ENCODE measurements at regions not wholly inside any gene's neighbourhood (a gene's known extent, or its start where the extent isn't known, plus 50 kb on each side); places are given as distances from the start of the nearest gene placed in this dataset.

DNA sequence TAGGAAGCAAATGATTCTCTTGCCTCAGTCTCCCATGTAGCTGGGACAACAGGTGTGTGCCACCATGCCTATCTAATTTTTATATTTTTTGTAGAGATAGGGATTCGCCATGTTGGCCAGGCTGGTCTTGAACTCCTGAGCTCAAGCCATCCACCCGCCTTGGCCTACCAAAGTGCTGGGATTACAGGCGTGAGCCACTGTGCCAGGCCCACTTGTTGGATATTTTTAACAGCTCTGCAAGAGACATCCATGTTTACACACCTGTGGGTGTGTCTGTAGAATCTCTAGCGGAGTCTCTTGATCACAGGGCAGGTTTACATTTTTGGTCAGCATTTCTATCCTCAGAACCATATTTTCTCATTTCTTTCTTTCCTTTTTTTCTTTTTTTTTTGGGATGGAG, 53.1 kb upstream of the ZFP64 start:
- peaks cover 19% of the 10 kb centered on the region for H3K4me1 Mint-ChIP-seq
- H3K9me3 Mint-ChIP-seq = no peaks in the 10 kb centered on the region
- H3K27me3 Mint-ChIP-seq = no peaks in the 10 kb centered on the region
- H3K27ac Mint-ChIP-seq = no peak overlapping the region
- H3K36me3 Mint-ChIP-seq = peaks cover 1% of the 10 kb centered on the region
- H3K4me3 Mint-ChIP-seq = no peak overlapping the region

DNA sequence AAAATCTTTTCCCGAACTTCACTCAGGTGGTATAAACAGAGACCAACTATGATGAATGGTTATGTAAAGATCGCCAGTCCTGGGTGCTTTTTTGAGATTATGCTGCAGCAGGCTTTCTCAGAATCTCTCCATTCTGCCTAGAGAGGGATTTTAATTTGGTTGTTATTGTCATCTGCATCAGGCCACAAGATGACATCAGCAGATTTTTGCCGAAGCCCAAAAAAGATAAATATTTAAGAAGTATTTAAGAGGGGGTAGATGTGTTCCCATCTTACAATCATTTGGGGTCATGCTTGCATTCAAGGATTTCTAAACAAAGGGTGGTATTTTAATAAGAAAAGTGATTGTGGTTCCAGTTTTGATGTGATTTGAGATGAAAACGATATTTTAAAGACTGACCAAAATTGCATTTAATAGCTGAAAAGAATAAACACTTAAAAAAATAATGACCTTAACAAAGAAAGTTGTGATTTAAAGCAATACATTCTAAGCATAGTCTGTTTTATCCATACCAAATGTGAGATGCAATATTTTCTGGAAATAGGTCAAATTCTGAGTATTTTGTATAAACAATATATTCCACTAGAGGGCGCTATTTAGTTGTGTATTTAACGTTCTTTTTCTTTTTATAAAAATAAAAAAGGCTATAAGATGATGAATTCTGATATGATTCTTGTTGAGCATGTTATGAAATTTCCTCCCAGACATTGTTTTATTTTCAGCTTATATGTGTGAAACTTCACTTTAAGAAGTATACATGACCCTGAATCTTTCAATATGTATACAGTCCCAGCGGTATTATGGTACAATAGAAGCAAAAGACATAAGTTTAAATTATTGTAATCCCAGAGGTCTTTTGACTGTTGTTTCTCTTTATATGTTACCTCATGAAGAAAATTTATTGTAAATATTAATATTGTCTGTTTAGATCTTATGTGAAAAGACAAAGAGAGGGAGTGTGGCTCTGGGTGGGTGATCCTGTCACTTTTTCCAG, 51.0 kb upstream of the ZFP64 start:
- Mint-ChIP-seq H3K4me3 (no peak overlapping the region), H3K27ac (no peak overlapping the region), H3K27me3 (no peaks in the 10 kb centered on the region), H3K4me1 (peaks cover 19% of the 10 kb centered on the region), H3K9me3 (no peaks in the 10 kb centered on the region), H3K36me3 (peaks cover 1% of the 10 kb centered on the region)
